Stimulated activated CD4-positive, alpha-beta T cell treated with anti-CD3 and anti-CD28 coated beads, Interleukin-4, amount 100 ng/mL, for 4 hours (primary cell): ENCODE measurements at regions not wholly inside any gene's neighbourhood (a gene's known extent, or its start where the extent isn't known, plus 50 kb on each side); places are given as distances from the start of the nearest gene placed in this dataset.

ENCODE experiments used
- DNase-seq, 2 experiments: peaks; one replicate each; pipeline ENCODE4 v3.0.0-alpha.2; 2020

GRCh38 chr14:78075033-78075432 is 95.1 kb upstream of the NRXN3 start:
- DNase-seq: no peak

- DNase-seq: no peak
These were observed 94.5 kb upstream of the NRXN3 start for GRCh38 chr14:78075555-78076277.

GRCh38 chr14:78081245-78081644 is 88.9 kb upstream of the NRXN3 start:
- DNase-seq: no peak

- no peak for DNase-seq
These were observed 86.3 kb upstream of the NRXN3 start for GRCh38 chr14:78083837-78084236.

- no peak for DNase-seq
These were observed 83.8 kb upstream of the NRXN3 start for GRCh38 chr14:78086342-78086741.

GRCh38 chr14:78088916-78089315 is 81.3 kb upstream of the NRXN3 start:
- DNase-seq: no peak

- DNase-seq: no peak
These were observed 79.3 kb upstream of the NRXN3 start for GRCh38 chr14:78090864-78091263.

- no peak for DNase-seq
These were observed 78.8 kb upstream of the NRXN3 start for GRCh38 chr14:78091361-78091760.

GRCh38 chr14:78092040-78092439 is 78.1 kb upstream of the NRXN3 start:
- DNase-seq: no peak

- DNase-seq: no peak
These were observed 66.9 kb upstream of the NRXN3 start for GRCh38 chr14:78103271-78103670.

GRCh38 chr14:78104160-78104559 is 66.0 kb upstream of the NRXN3 start:
- no peak for DNase-seq

GRCh38 chr14:78104655-78105054 is 65.5 kb upstream of the NRXN3 start:
- no peak for DNase-seq

- no peak for DNase-seq
These were observed 63.8 kb upstream of the NRXN3 start for GRCh38 chr14:78106381-78106780.

- no peak for DNase-seq
These were observed 63.0 kb upstream of the NRXN3 start for GRCh38 chr14:78107166-78107565.

- DNase-seq: no peak
These were observed 50.7 kb upstream of the NRXN3 start for GRCh38 chr14:78119440-78119839.
